ENCODE measurements at regions not wholly inside any gene's neighbourhood (a gene's known extent, or its start where the extent isn't known, plus 50 kb on each side); places are given as distances from the start of the nearest gene placed in this dataset.

DNA sequence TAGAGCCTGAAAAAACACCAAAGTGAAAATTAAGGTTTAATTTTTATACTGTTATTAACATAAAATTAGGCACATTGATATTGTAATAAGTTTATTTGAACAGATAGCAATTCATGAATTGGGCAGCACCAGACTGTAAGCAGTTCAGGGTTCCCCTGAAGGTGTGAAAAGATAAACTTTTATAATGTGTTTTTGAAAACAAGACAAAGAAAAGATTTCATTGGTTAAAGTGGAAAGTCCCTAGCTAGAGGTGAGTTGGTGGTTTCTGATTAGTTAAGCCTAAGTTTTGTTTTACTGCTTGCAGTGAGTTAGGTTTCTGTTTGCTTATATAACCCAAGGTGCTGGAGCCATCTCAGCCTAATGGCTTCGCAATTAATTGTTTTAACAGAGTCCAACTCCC is 96.5 kb upstream of the RPS23 start:
- Histone ChIP-seq H3K36me3 (ENCODE audit: insufficient read depth, low read length, poor library complexity, severe bottlenecking) (no peaks in the 10 kb centered on the region), H3K4me1 (ENCODE audit: insufficient read depth, low read length, poor library complexity, severe bottlenecking) (no peaks in the 10 kb centered on the region), H3K27ac (ENCODE audit: low read depth, low read length, poor library complexity, severe bottlenecking) (no peak overlapping the region), H3K27me3 (replicated peaks; ENCODE audit: insufficient read depth, low read depth, low read length, poor library complexity) (no peaks in the 10 kb centered on the region), H3K9me3 (ENCODE audit: low read depth, low read length, poor library complexity, severe bottlenecking) (no peaks in the 10 kb centered on the region), H3K4me3 (ENCODE audit: low read depth, low read length, poor library complexity, severe bottlenecking) (no peak overlapping the region)
- POLR2A ChIA-PET (ENCODE audit: low non-redundant PET): no interaction called here
- intact Hi-C loops (cut with micrococcal nuclease; ENCODE audit: unreplicated experiment): no loop called here
- DNase-seq (ENCODE audit: low spot score): no peak
- CTCF ChIA-PET: no interaction called here
- TF ChIP-seq, protein P1, sequence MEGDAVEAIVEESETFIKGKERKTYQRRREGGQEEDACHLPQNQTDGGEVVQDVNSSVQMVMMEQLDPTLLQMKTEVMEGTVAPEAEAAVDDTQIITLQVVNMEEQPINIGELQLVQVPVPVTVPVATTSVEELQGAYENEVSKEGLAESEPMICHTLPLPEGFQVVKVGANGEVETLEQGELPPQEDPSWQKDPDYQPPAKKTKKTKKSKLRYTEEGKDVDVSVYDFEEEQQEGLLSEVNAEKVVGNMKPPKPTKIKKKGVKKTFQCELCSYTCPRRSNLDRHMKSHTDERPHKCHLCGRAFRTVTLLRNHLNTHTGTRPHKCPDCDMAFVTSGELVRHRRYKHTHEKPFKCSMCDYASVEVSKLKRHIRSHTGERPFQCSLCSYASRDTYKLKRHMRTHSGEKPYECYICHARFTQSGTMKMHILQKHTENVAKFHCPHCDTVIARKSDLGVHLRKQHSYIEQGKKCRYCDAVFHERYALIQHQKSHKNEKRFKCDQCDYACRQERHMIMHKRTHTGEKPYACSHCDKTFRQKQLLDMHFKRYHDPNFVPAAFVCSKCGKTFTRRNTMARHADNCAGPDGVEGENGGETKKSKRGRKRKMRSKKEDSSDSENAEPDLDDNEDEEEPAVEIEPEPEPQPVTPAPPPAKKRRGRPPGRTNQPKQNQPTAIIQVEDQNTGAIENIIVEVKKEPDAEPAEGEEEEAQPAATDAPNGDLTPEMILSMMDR (conservative IDR thresholded peaks at IDR 0.05; ENCODE audit: low read depth, low read length): no peak
- no peak for TF ChIP-seq EZH2 (IDR thresholded peaks at IDR 0.05; ENCODE audit: borderline replicate concordance, low read depth, low read length, poor library complexity, severe bottlenecking)
- BruUV-seq (replicated peaks): no TSS peak

DNA sequence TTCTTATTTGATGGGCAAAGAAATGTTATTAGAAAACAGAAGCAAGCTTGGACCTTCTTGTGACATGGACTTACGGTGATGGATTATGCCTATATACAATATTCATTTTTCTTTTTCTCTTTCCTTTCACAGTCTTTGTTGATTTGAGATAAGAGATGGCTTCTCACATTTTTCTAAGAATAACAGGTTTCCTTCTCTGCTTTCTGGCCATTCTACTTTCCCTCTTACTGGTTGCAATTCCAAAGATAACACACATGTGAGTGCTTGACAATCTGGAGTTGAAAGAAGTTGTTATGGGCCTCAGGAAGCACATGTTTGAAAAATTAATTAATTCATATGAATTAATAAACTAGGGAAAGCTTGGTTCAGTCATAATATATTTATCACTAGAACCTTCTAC is 89.8 kb upstream of the RPS23 start:
- H3K9me3 ChIP-seq (ENCODE audit: low read depth, low read length, poor library complexity, severe bottlenecking): no peaks in the 10 kb centered on the region
- no peaks in the 10 kb centered on the region for H3K4me1 ChIP-seq (ENCODE audit: insufficient read depth, low read length, poor library complexity, severe bottlenecking)
- ChIA-PET CTCF (no interaction called here), POLR2A (ENCODE audit: low non-redundant PET) (no interaction called here)
- intact Hi-C loops (cut with micrococcal nuclease; ENCODE audit: unreplicated experiment): no loop called here
- H3K27me3 ChIP-seq (replicated peaks; ENCODE audit: insufficient read depth, low read depth, low read length, poor library complexity): peaks cover 15% of the 10 kb centered on the region
- TF ChIP-seq, protein P1 (conservative IDR thresholded peaks at IDR 0.05; ENCODE audit: low read depth, low read length): no peak
- TF ChIP-seq EZH2 (IDR thresholded peaks at IDR 0.05; ENCODE audit: borderline replicate concordance, low read depth, low read length, poor library complexity, severe bottlenecking): no peak
- H3K36me3 ChIP-seq (ENCODE audit: insufficient read depth, low read length, poor library complexity, severe bottlenecking): no peaks in the 10 kb centered on the region
- H3K27ac ChIP-seq (ENCODE audit: low read depth, low read length, poor library complexity, severe bottlenecking): no peak overlapping the region
- no peak for DNase-seq (ENCODE audit: low spot score)
- BruUV-seq (replicated peaks): no TSS peak
- no peak overlapping the region for H3K4me3 ChIP-seq (ENCODE audit: low read depth, low read length, poor library complexity, severe bottlenecking)

DNA sequence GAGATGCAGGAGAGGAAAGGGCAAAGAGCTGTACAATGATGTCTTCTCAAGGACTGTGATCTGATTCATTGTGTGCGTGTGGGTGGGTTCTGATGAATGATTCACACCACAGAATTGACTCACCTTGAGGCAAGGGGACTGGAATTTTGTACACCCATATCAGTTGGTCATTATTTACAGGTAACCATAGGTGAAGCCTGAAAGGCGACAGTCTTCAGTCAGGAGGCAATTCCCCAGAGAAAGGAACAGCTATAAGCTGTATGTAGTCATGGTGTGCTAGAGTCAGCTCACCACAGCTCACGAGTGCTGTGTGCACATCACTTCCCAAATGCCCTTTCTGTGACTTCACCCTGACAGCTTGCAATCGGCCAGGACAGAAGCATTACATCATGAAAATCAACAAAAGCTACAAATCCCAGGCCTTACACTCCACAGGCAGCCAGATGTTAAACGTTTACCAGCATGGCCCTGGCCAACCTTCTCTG is 87.6 kb upstream of the RPS23 start:
- Histone ChIP-seq H3K36me3 (ENCODE audit: insufficient read depth, low read length, poor library complexity, severe bottlenecking) (no peaks in the 10 kb centered on the region), H3K27ac (ENCODE audit: low read depth, low read length, poor library complexity, severe bottlenecking) (no peak overlapping the region), H3K27me3 (replicated peaks; ENCODE audit: insufficient read depth, low read depth, low read length, poor library complexity) (peaks cover 15% of the 10 kb centered on the region), H3K4me3 (ENCODE audit: low read depth, low read length, poor library complexity, severe bottlenecking) (no peak overlapping the region), H3K4me1 (ENCODE audit: insufficient read depth, low read length, poor library complexity, severe bottlenecking) (no peaks in the 10 kb centered on the region), H3K9me3 (ENCODE audit: low read depth, low read length, poor library complexity, severe bottlenecking) (no peaks in the 10 kb centered on the region)
- CTCF ChIA-PET: interaction anchor here (0.7 kb wide), 1 partner anchor 186 kb away, joined by 3 read pairs; no protein-coding TSS in a partner anchor
- TF ChIP-seq, protein P1 (conservative IDR thresholded peaks at IDR 0.05; ENCODE audit: low read depth, low read length): no peak
- no peak for TF ChIP-seq EZH2 (IDR thresholded peaks at IDR 0.05; ENCODE audit: borderline replicate concordance, low read depth, low read length, poor library complexity, severe bottlenecking)
- no TSS peak for BruUV-seq (replicated peaks)
- intact Hi-C loops (cut with micrococcal nuclease; ENCODE audit: unreplicated experiment): no loop called here
- POLR2A ChIA-PET (ENCODE audit: low non-redundant PET): no interaction called here
- no peak for DNase-seq (ENCODE audit: low spot score)

Data from A673 (cell line).